HL-60 (cell line): ENCODE measurements at regions not wholly inside any gene's neighbourhood (a gene's known extent, or its start where the extent isn't known, plus 50 kb on each side); places are given as distances from the start of the nearest gene placed in this dataset.
"Not testable (repeated sequence)": the region's sequence is repeated elsewhere in the genome, so short reads cannot be mapped to it uniquely, and the experiment has no call there.

Experiments used
- DNase-seq, 2 experiments: peaks; one replicate each; pipeline ENCODE4 v3.0.0-alpha.2; 2010 to 2020; ENCODE audit warnings: low read depth in 1 of 2, low spot score in 1 of 2
- H3K27ac ChIP-seq: fragments of 250-450 bp; sonication (Bioruptor Pico); replicated peaks from 2 replicates; pipeline ENCODE4 v1.5.1; 2020; ENCODE audit warnings: mild to moderate bottlenecking, moderate library complexity
- H3K27me3 ChIP-seq: fragments of 250-450 bp; sonication (Bioruptor Pico); 2 replicates; pipeline ENCODE4 v1.5.1; 2021; ENCODE audit warnings: mild to moderate bottlenecking, moderate library complexity; ENCODE audit not compliant: insufficient read depth, poor library complexity, severe bottlenecking
- H3K4me3 ChIP-seq: replicated peaks from 2 replicates; pipeline ENCODE4 v1.5.1; 2011; ENCODE audit warnings: mild to moderate bottlenecking, control low read depth, low read length; ENCODE audit not compliant: insufficient read depth
- GABPA ChIP-seq: IDR thresholded peaks from 2 replicates; pipeline ENCODE4 v1.6.1; 2012; ENCODE audit warnings: low read depth
- POLR2AphosphoS5 ChIP-seq: IDR thresholded peaks from 2 replicates; pipeline ENCODE4 v1.6.1; 2012; ENCODE audit warnings: low read depth
- SPI1 ChIP-seq: IDR thresholded peaks from 2 replicates; pipeline ENCODE4 v1.6.1; 2012; ENCODE audit warnings: low read depth, mild to moderate bottlenecking, borderline replicate concordance
- TF ChIP-seq, protein P1 (sequence below): IDR thresholded peaks from one replicate; pipeline ENCODE4 v1.5.1; 2011; ENCODE audit warnings: low read length, control low read depth, inconsistent platforms; ENCODE audit not compliant: insufficient read depth
- TF ChIP-seq, protein P2 (sequence below): IDR thresholded peaks from 2 replicates; pipeline ENCODE4 v1.6.1; 2012; ENCODE audit warnings: low read depth; ENCODE audit not compliant: insufficient replicate concordance

DNA sequence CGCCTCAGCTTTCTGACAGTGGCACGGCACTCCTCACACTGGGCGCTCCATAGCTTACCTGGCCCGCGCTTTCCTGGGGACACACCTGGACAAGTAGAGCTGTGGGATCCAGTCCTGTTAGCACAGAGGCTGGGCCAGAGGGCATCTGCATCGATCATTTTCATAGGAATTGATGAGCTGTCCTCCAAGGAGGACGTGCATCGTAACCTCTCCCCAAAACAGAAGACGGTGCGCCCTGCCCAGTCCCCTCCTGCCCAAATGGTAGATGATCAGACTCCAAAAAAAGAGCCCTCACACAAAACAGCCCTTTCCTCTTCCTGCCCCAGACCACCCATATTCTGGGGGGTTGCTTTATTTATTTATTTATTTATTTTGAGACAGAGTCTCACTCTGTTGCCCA is 161.2 kb downstream of the CTTN start:
- TF ChIP-seq POLR2AphosphoS5 (no peak), SPI1 (no peak)
- TF ChIP-seq, protein P1, sequence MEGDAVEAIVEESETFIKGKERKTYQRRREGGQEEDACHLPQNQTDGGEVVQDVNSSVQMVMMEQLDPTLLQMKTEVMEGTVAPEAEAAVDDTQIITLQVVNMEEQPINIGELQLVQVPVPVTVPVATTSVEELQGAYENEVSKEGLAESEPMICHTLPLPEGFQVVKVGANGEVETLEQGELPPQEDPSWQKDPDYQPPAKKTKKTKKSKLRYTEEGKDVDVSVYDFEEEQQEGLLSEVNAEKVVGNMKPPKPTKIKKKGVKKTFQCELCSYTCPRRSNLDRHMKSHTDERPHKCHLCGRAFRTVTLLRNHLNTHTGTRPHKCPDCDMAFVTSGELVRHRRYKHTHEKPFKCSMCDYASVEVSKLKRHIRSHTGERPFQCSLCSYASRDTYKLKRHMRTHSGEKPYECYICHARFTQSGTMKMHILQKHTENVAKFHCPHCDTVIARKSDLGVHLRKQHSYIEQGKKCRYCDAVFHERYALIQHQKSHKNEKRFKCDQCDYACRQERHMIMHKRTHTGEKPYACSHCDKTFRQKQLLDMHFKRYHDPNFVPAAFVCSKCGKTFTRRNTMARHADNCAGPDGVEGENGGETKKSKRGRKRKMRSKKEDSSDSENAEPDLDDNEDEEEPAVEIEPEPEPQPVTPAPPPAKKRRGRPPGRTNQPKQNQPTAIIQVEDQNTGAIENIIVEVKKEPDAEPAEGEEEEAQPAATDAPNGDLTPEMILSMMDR: no peak
- Histone ChIP-seq H3K27ac (no peak overlapping the region), H3K27me3 (peaks cover 4% of the 10 kb centered on the region), H3K4me3 (no peak overlapping the region)
- no peak for DNase-seq

DNA sequence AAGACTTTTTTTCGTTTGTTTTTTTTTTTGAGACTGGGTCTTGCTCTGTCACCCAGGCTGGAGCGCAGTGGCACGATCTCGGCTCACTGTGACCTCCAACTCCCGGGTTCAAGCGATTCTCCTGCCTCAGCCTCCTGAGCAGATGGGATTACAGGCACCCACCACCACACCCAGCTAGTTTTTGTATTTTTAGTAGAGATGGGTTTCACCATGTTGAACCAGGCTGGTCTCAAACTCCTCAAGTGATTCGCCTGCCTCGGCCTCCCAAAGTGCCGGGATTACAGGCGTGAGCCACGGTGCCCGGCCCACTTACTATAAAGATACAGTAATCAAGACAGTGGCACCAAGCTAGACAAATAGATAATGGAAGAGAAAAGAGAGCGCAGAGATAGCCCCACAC is 162.3 kb downstream of the CTTN start:
- not testable (repeated sequence) for H3K27me3 ChIP-seq, H3K27ac ChIP-seq, H3K4me3 ChIP-seq, DNase-seq

DNA sequence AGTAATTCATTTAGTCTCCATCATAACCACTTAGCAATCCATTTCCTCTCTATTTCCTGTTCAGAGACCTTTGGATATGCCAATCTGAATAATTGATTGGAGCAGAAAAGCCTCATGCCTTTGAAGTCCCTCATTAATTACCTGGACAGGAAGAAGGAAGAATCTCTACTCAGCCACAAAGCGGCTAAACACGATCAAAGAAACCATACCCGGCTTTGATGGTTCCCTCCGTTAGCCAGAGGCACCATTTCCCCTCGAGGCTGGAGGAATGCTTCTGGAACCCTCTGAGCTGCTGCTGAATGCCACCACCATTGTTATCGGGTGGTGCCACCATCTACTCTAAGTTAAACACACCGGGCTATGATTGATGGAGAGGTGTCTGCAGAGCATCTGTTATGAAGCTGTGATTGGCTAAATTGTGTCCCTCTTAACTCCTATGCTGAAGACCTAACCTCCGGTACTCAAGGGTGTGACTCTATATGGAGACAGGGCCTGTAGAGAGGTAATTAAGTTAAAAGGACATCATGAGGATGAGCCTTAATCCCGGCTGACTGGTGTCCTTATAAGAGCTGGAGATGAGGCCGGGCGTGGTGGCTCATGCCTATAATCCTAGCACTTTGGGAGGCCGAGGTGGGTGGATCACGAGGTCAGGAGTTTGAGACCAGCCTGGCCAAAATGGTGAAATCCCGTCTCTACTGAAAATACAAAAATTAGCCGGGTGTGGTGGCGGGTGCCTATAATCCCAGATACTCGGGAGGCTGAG is 168.6 kb downstream of the CTTN start:
- TF ChIP-seq, protein P1: no peak
- no peak for TF ChIP-seq POLR2AphosphoS5
- TF ChIP-seq SPI1: no peak
- no peak for TF ChIP-seq GABPA
- TF ChIP-seq, protein P2, sequence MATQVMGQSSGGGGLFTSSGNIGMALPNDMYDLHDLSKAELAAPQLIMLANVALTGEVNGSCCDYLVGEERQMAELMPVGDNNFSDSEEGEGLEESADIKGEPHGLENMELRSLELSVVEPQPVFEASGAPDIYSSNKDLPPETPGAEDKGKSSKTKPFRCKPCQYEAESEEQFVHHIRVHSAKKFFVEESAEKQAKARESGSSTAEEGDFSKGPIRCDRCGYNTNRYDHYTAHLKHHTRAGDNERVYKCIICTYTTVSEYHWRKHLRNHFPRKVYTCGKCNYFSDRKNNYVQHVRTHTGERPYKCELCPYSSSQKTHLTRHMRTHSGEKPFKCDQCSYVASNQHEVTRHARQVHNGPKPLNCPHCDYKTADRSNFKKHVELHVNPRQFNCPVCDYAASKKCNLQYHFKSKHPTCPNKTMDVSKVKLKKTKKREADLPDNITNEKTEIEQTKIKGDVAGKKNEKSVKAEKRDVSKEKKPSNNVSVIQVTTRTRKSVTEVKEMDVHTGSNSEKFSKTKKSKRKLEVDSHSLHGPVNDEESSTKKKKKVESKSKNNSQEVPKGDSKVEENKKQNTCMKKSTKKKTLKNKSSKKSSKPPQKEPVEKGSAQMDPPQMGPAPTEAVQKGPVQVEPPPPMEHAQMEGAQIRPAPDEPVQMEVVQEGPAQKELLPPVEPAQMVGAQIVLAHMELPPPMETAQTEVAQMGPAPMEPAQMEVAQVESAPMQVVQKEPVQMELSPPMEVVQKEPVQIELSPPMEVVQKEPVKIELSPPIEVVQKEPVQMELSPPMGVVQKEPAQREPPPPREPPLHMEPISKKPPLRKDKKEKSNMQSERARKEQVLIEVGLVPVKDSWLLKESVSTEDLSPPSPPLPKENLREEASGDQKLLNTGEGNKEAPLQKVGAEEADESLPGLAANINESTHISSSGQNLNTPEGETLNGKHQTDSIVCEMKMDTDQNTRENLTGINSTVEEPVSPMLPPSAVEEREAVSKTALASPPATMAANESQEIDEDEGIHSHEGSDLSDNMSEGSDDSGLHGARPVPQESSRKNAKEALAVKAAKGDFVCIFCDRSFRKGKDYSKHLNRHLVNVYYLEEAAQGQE: no peak
- DNase-seq: no peak
- Histone ChIP-seq H3K27me3 (peaks cover 4% of the 10 kb centered on the region), H3K4me3 (no peak overlapping the region), H3K27ac (no peak overlapping the region)

DNA sequence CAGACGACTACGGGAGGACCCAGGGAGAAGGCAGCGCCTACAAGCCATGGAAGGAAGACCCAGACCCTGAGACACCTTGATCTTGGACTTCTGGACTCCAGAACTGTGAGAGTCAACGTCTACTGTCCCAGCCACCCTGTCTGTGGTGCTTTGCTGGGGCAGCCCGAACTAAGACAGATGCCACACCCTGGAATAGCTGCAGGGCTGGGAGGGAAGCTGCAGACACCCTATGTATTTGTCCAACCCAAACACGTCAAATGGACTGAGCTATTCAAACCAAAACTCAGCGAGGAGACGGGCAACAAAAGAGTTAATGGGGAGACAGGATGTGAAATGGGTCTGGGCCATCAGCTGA is 169.3 kb downstream of the CTTN start:
- Histone ChIP-seq H3K27ac (no peak overlapping the region), H3K27me3 (no peaks in the 10 kb centered on the region), H3K4me3 (no peak overlapping the region)
- no peak for DNase-seq
- TF ChIP-seq SPI1: no peak
- no peak for TF ChIP-seq POLR2AphosphoS5
- TF ChIP-seq, protein P1: no peak
- TF ChIP-seq, protein P2: no peak
- no peak for TF ChIP-seq GABPA
